Neural cell (in vitro differentiated cells): ENCODE measurements at regions not wholly inside any gene's neighbourhood (a gene's known extent, or its start where the extent isn't known, plus 50 kb on each side); places are given as distances from the start of the nearest gene placed in this dataset.

ENCODE experiments used
- CTCF ChIP-seq: fragments of 450-650 bp; IDR thresholded peaks from 2 replicates; pipeline ENCODE4 v1.5.1; 2014; ENCODE audit warnings: antibody characterized with exemption, mild to moderate bottlenecking, moderate library complexity; ENCODE audit not compliant: poor library complexity, severe bottlenecking
- EP300 ChIP-seq: fragments of 450-650 bp; conservative IDR thresholded peaks from 2 replicates; pipeline ENCODE4 v1.6.1; 2014; ENCODE audit warnings: antibody characterized with exemption, mild to moderate bottlenecking, moderate library complexity; ENCODE audit not compliant: poor library complexity, severe bottlenecking
- EZH2 ChIP-seq: fragments of 200-600, 300-800 bp; shearing (Covaris generic), sonication (generic); IDR thresholded peaks from 2 replicates; pipeline ENCODE4 v1.6.1; 2014; ENCODE audit warnings: antibody characterized with exemption, low read length, borderline replicate concordance, mild to moderate bottlenecking; ENCODE audit not compliant: insufficient read depth, poor library complexity, severe bottlenecking
- MXI1 ChIP-seq: fragments of 450-650 bp; conservative IDR thresholded peaks from 2 replicates; pipeline ENCODE4 v1.6.1; 2014; ENCODE audit warnings: antibody characterized with exemption, mild to moderate bottlenecking; ENCODE audit not compliant: poor library complexity, severe bottlenecking
- POLR2AphosphoS5 ChIP-seq: IDR thresholded peaks from 2 replicates; pipeline ENCODE4 v1.6.1; 2012
- RAD21 ChIP-seq: fragments of 450-650 bp; conservative IDR thresholded peaks from 2 replicates; pipeline ENCODE4 v1.6.1; 2014; ENCODE audit warnings: antibody characterized with exemption, mild to moderate bottlenecking, moderate library complexity

GRCh38 chr3:18190646-18191045 is 234.5 kb downstream of the SATB1 start:
- TF ChIP-seq CTCF (no peak), EP300 (no peak), MXI1 (no peak), EZH2 (no peak), POLR2AphosphoS5 (no peak), RAD21 (no peak)
